Omental fat pad (tissue), 3 donors: ENCODE measurements at regions not wholly inside any gene's neighbourhood (a gene's known extent, or its start where the extent isn't known, plus 50 kb on each side); places are given as distances from the start of the nearest gene placed in this dataset.

ENCODE experiments used
- ATAC-seq: fragments of 150-250 bp; one replicate; pipeline ENCODE4 v1.9.1; 2016; ENCODE audit warnings: mild to moderate bottlenecking, moderate library complexity; ENCODE audit not compliant: low FRiP score
- DNase-seq: peaks from one replicate; pipeline ENCODE4 v3.0.0-alpha.2; 2019; ENCODE audit warnings: low spot score
- TF ChIP-seq, protein P1 (sequence below), 3 donors: fragments of 450-650 bp; IDR thresholded peaks; one replicate each; pipeline ENCODE4 v1.5.1; 2016 to 2017; ENCODE audit warnings: antibody characterized with exemption in 3 of 3, mild to moderate bottlenecking in 3 of 3, moderate library complexity in 2 of 3

DNA sequence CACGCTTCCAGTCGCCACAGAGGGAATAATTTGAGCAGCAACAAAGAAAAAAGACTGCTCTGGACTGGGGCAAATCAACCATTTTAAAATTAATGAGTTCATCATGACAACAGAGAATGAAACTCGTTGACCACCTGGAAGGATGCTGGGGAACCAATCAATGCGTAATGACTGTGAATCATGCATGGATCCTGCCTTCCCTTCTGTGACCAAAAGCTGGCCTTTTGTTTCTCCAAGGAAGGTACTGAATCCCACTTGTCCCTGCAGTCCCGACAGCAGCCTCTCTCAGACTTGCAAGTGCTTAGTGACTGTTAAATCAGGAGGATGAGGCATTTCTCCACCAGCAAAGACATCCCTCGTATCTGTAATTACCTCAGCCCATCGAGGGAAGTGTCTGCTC, 68.0 kb upstream of the TNS3 start:
- DNase-seq (no peak), ATAC-seq (no peak)
- TF ChIP-seq, protein P1, sequence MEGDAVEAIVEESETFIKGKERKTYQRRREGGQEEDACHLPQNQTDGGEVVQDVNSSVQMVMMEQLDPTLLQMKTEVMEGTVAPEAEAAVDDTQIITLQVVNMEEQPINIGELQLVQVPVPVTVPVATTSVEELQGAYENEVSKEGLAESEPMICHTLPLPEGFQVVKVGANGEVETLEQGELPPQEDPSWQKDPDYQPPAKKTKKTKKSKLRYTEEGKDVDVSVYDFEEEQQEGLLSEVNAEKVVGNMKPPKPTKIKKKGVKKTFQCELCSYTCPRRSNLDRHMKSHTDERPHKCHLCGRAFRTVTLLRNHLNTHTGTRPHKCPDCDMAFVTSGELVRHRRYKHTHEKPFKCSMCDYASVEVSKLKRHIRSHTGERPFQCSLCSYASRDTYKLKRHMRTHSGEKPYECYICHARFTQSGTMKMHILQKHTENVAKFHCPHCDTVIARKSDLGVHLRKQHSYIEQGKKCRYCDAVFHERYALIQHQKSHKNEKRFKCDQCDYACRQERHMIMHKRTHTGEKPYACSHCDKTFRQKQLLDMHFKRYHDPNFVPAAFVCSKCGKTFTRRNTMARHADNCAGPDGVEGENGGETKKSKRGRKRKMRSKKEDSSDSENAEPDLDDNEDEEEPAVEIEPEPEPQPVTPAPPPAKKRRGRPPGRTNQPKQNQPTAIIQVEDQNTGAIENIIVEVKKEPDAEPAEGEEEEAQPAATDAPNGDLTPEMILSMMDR (IDR thresholded peaks at IDR 0.05) = no peak

DNA sequence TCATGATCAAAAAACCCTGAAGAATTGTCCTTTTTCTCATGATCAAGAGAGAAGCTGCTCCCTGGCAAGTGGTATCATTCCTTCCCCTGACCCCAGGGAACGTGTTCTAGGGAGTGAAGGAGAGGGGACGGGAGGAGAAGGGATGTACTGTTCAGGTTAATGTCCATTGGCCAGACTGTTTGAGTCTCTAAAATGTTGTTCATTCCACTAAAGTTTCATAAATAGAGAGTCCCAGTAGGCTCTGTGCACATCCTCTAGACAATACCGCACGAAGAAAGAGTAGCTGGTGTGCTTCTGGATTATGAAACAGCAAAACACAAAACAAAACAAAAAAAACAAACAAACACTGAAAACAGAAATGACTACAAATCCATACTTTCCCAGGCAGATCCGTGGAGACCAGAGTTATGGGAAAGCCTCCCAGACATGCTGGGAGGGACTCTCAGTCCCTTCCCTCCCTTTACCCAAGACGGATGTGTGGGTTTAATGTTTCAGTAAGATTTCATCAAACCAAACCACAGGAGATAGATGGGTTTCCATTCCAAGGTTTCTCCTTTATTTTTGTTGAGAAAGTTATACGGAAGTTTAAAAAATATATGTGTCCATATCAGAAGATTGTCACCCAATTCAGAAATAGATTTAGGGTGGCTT, 66.5 kb upstream of the TNS3 start:
- ATAC-seq = no peak
- DNase-seq = no peak
- TF ChIP-seq, protein P1 (IDR thresholded peaks at IDR 0.05) = no peak

DNA sequence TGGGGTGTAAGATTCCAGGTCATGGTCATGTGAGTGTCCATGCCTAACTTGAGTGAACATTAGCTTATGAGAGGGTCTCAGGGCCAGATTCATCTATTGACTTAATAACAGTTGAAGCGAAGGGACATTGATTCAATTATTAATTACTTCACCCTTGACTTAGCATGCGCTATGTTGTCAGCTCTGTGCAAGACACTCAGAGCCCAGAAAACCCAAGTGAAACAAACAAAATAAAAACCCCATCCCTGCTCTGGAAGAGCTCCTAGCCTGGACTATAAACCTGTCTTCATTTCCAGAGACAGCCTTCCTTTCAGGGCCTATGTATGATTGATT, 66.0 kb upstream of the TNS3 start:
- ATAC-seq (no peak), DNase-seq (no peak)
- TF ChIP-seq, protein P1 (IDR thresholded peaks at IDR 0.05) = no peak

DNA sequence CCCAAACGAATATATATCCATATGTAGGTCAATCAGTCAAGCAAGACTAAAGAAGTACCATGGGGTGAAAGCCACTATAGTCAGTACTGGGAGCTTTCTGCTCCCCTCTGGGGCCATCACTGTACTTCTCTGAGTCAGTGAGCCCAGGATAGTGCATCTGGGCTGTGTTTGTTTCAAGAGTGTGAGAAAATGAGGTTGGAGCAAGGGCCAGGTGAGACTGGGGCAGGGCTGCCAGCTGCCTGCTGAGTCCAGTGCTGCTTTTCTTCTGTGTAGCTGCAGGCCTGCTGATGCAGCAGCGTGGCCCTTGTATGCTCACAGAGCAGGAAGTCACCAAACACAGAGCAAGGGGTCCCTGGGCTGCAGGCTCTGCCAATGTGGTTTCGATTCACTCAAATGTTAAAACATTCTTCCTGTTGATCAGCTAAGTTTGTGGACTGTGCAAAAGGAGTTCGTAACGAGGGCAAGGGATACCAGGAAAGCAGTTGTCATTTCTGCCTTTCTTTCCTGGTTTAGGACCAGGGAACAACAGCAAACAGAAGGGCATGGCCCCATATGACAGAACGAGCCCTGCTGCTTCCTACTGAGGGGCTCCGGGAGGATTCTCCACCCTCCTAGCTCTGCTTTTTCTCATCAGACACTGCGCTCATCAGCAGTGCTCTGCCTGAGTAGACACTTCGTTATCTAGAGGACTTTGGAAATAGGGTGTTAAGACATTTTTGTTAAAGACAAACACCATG, 65.4 kb upstream of the TNS3 start:
- TF ChIP-seq, protein P1 (IDR thresholded peaks at IDR 0.05) = no peak
- ATAC-seq (no peak), DNase-seq (no peak)

DNA sequence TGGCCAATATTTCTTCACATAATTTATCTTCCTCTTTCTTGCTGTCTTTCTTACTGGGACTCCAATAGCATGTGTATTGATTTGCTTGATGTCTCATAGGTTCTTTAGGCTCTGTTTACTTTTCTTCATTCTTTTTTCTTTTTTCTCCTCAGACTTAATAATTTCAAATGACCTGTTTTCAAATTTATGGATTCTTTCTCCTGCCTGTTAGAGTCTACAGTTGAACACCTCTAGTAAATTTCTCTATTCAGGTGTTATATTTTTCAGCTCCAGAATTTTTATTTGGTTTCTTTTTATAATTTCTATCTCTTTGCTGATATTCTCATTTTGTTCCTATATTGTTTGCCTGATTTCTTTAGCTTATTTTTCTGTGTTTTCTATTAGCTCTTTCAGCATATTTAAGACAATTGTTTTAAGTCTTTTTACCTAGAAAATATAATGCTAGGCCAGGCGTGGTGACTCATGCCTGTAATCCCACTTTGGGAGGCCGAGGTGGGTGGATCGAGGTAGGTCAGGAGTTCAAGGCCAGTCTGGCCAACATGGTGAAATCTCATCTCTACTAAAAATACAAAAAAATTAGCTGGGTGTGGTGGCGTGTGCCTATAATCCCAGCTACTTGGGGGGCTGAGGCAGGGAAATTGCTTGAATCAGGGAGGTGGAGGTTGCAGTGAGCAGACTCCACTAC, 61.9 kb upstream of the TNS3 start:
- no peak for ATAC-seq

DNA sequence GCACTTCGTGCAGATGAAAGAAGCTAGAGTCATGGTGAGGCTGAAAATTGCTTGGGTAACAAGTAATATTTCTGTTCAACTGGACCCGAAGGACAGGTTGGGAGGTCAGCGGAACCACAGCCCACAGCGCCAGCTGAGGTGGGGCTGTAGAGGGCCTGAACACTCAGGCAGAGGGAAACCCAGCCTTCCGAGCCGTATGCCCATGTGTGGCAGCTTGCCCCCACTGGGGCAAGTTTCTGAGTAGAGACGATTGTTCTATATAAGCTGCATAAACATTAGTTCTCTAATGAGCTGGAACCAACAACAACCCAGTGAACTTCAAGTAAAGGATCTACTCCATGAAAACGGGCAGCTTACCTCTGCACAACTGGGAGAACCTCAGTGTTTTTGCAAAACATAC, 58.4 kb upstream of the TNS3 start:
- ATAC-seq (no peak), DNase-seq (no peak)
- TF ChIP-seq, protein P1 (IDR thresholded peaks at IDR 0.05) = no peak

More for the DNA sequence above, 61.9 kb upstream of the TNS3 start:
- TF ChIP-seq, protein P1 (IDR thresholded peaks at IDR 0.05) = no peak
- no peak for DNase-seq
